ENCODE measurements at regions not wholly inside any gene's neighbourhood (a gene's known extent, or its start where the extent isn't known, plus 50 kb on each side); places are given as distances from the start of the nearest gene placed in this dataset.

GRCh38 chr3:167167491-167167890 is 212.6 kb downstream of the ZBBX start:
- no TSS peak for BruUV-seq (replicated peaks)
- POLR2A ChIA-PET (ENCODE audit: unreplicated experiment), result no interaction called here

More at GRCh38 chr3:167167491-167167890, 212.6 kb downstream of the ZBBX start:
- Histone ChIP-seq H4K5ac (ENCODE audit: low read depth, low read length) (no peak overlapping the region), H3K9me1 (ENCODE audit: insufficient read depth, low read length) (no peaks in the 10 kb centered on the region), H2BK15ac (ENCODE audit: low read depth, low read length) (no peak overlapping the region), H4K91ac (ENCODE audit: insufficient read depth, low read depth, low read length) (no peak overlapping the region), H2AFZ (replicated peaks; ENCODE audit: low read length, poor library complexity) (no peak overlapping the region), H2BK120ac (ENCODE audit: low read depth, low read length) (no peak overlapping the region), H3K9ac (ENCODE audit: low read depth, low read length) (no peak overlapping the region), H2BK20ac (ENCODE audit: low read depth, low read length) (no peak overlapping the region), H3K4ac (ENCODE audit: low read depth, low read length) (no peak overlapping the region), H3K79me1 (ENCODE audit: low read depth in 1 of 2, low read length in 2 of 2) (no peaks in the 10 kb centered on the region), H3K27ac (ENCODE audit: insufficient read depth, low read length) (no peak overlapping the region), H4K20me1 (ENCODE audit: insufficient read depth, low read length) (no peaks in the 10 kb centered on the region), H3K56ac (ENCODE audit: extremely low read depth, insufficient read depth, low read length) (no peak overlapping the region), H2AK9ac (replicated peaks; ENCODE audit: low read depth, low read length, poor library complexity) (no peak overlapping the region), H3K4me3 (ENCODE audit: insufficient read depth, low read depth, low read length) (no peak overlapping the region), H3K4me2 (ENCODE audit: low read depth, low read length) (no peak overlapping the region), H3K27me3 (ENCODE audit: control insufficient read depth, insufficient read depth, low read length) (no peaks in the 10 kb centered on the region), H3K14ac (replicated peaks; ENCODE audit: low read depth, low read length) (no peak overlapping the region), H2BK5ac (ENCODE audit: low read depth, low read length, poor library complexity, severe bottlenecking) (no peak overlapping the region), H2AK5ac (ENCODE audit: low read depth, low read length) (no peak overlapping the region), H4K8ac (ENCODE audit: low read depth in 2 of 2, low read length in 2 of 2) (no peak overlapping the region), H3K18ac (ENCODE audit: low read depth, low read length) (no peak overlapping the region), H3K4me1 (ENCODE audit: control insufficient read depth, insufficient read depth, low read length) (no peaks in the 10 kb centered on the region), H3K9me3 (ENCODE audit: control insufficient read depth, insufficient read depth, low read length) (peaks cover 11% of the 10 kb centered on the region), H3K23ac (ENCODE audit: low read depth, low read length) (no peak overlapping the region), H3K36me3 (ENCODE audit: control insufficient read depth, insufficient read depth, low read length) (no peaks in the 10 kb centered on the region)
- in situ Hi-C loops (cut with MboI; ENCODE audit: low sequenced_read_pairs) (no loop called here), intact Hi-C loops (cut with micrococcal nuclease) (no loop called here), dilution Hi-C loops (cut with HindIII; ENCODE audit: low sequenced_read_pairs, unreplicated experiment) (no loop called here)
- DNase-seq, result no peak
- TF ChIP-seq ELK1 (IDR thresholded peaks at IDR 0.05; ENCODE audit: borderline replicate concordance, low read depth, low read length) (no peak), NFE2L2 (IDR thresholded peaks at IDR 0.05; ENCODE audit: low read depth, low read length) (no peak), SMC3 (IDR thresholded peaks at IDR 0.05; ENCODE audit: low read depth, low read length) (no peak), MAFK (IDR thresholded peaks at IDR 0.05; ENCODE audit: low read depth, low read length) (no peak), CEBPB (IDR thresholded peaks at IDR 0.05; ENCODE audit: low read depth, low read length) (no peak), USF2 (IDR thresholded peaks at IDR 0.05; ENCODE audit: low read depth, low read length) (no peak), BHLHE40 (IDR thresholded peaks at IDR 0.05; ENCODE audit: low read depth, low read length) (no peak), RCOR1 (IDR thresholded peaks at IDR 0.05; ENCODE audit: insufficient replicate concordance, low read length) (no peak), CHD1 (IDR thresholded peaks at IDR 0.05; ENCODE audit: low read depth, low read length) (no peak), MAZ (IDR thresholded peaks at IDR 0.05; ENCODE audit: borderline replicate concordance, low read depth, low read length) (no peak), RFX5 (IDR thresholded peaks at IDR 0.05; ENCODE audit: low read depth, low read length) (no peak), MXI1 (IDR thresholded peaks at IDR 0.05; ENCODE audit: borderline replicate concordance, low read depth, low read length) (no peak), RAD21 (IDR thresholded peaks at IDR 0.05; ENCODE audit: low read length) (no peak), POLR2A (IDR thresholded peaks at IDR 0.05; ENCODE audit: low read depth, low read length) (no peak), FOS (IDR thresholded peaks at IDR 0.05; ENCODE audit: low read depth, low read length) (no peak)
- CTCF ChIA-PET, result no interaction called here
- WGBS, 2 experiments (ENCODE audit: extremely low coverage in 2 of 2, insufficient read length in 1 of 2), result 17% methylated on average over 1 of the region's 3 CpGs; no CpG with 5 or more reads in 1 of the 2 experiments
- no peak for ATAC-seq (ENCODE audit: low read depth)

All from IMR-90 (cell line).